H9 (cell line): ENCODE measurements at regions not wholly inside any gene's neighbourhood (a gene's known extent, or its start where the extent isn't known, plus 50 kb on each side); places are given as distances from the start of the nearest gene placed in this dataset.

ENCODE experiments used
- DNase-seq: peaks from one replicate; pipeline ENCODE4 v3.0.0-alpha.2; 2017
- H2AFZ ChIP-seq: one replicate; pipeline ENCODE4 v1.6.1; 2013; ENCODE audit warnings: mild to moderate bottlenecking, low read length, control low read depth, moderate library complexity
- H2AK5ac ChIP-seq: 2 replicates; pipeline ENCODE4 v1.6.1; 2013; ENCODE audit warnings: low read length, control low read depth, mixed read lengths; ENCODE audit not compliant: insufficient read length
- H2BK120ac ChIP-seq: one replicate; pipeline ENCODE4 v1.6.1; 2013; ENCODE audit warnings: low read depth, mild to moderate bottlenecking, low read length, control low read depth, inconsistent platforms; ENCODE audit not compliant: poor library complexity, severe bottlenecking
- H2BK12ac ChIP-seq: 2 replicates; pipeline ENCODE4 v1.6.1; 2013; ENCODE audit warnings: low read length, control low read depth, mixed read lengths, low read depth; ENCODE audit not compliant: insufficient read length
- H2BK15ac ChIP-seq: 2 replicates; pipeline ENCODE4 v1.6.1; 2013; ENCODE audit warnings: low read depth, low read length, control low read depth
- H2BK20ac ChIP-seq: one replicate; pipeline ENCODE4 v1.6.1; 2013; ENCODE audit warnings: low read depth, mild to moderate bottlenecking, low read length, control low read depth, inconsistent platforms; ENCODE audit not compliant: poor library complexity, severe bottlenecking
- H2BK5ac ChIP-seq: 2 replicates; pipeline ENCODE4 v1.6.1; 2013; ENCODE audit warnings: low read length, control low read depth, mixed read lengths; ENCODE audit not compliant: insufficient read length
- H3K14ac ChIP-seq: 2 replicates; pipeline ENCODE4 v1.6.1; 2013; ENCODE audit warnings: low read length, control low read depth; ENCODE audit not compliant: insufficient read depth
- H3K18ac ChIP-seq: 2 replicates; pipeline ENCODE4 v1.6.1; 2013; ENCODE audit warnings: low read depth, mild to moderate bottlenecking, mixed read lengths, low read length, control low read depth; ENCODE audit not compliant: insufficient read length
- H3K23ac ChIP-seq: 2 replicates; pipeline ENCODE4 v1.6.1; 2013; ENCODE audit warnings: low read length, control low read depth, mixed read lengths, low read depth; ENCODE audit not compliant: insufficient read length
- H3K23me2 ChIP-seq: 2 replicates; pipeline ENCODE4 v1.6.1; 2013; ENCODE audit warnings: low read depth, mild to moderate bottlenecking, mixed read lengths, low read length, control low read depth; ENCODE audit not compliant: insufficient read length, poor library complexity, severe bottlenecking
- H3K27ac ChIP-seq: 2 replicates; pipeline ENCODE4 v1.5.1; 2013; ENCODE audit warnings: low read length, control low read depth, mixed read lengths, low read depth; ENCODE audit not compliant: insufficient read length
- H3K27me3 ChIP-seq: 2 replicates; pipeline ENCODE4 v1.6.1; 2013; ENCODE audit warnings: low read length, control low read depth, inconsistent platforms; ENCODE audit not compliant: insufficient read depth
- H3K4ac ChIP-seq: 2 replicates; pipeline ENCODE4 v1.6.1; 2013; ENCODE audit warnings: low read depth, mild to moderate bottlenecking, control low read depth, inconsistent platforms, low read length, moderate library complexity
- H3K4me1 ChIP-seq: 2 replicates; pipeline ENCODE4 v1.6.1; 2013; ENCODE audit warnings: low read length, control low read depth, inconsistent platforms; ENCODE audit not compliant: insufficient read depth
- H3K4me2 ChIP-seq: 2 replicates; pipeline ENCODE4 v1.6.1; 2013; ENCODE audit warnings: low read length, control low read depth, mixed read lengths; ENCODE audit not compliant: insufficient read length, insufficient read depth
- H3K56ac ChIP-seq: 2 replicates; pipeline ENCODE4 v1.6.1; 2013; ENCODE audit warnings: low read depth, mild to moderate bottlenecking, mixed read lengths, low read length, control low read depth; ENCODE audit not compliant: insufficient read length
- H3K79me1 ChIP-seq: 2 replicates; pipeline ENCODE4 v1.6.1; 2013; ENCODE audit warnings: low read depth, mild to moderate bottlenecking, moderate library complexity, low read length, control low read depth, inconsistent platforms; ENCODE audit not compliant: insufficient read depth, poor library complexity, severe bottlenecking
- H3K79me2 ChIP-seq: 2 replicates; pipeline ENCODE4 v1.6.1; 2013; ENCODE audit warnings: low read length, control low read depth, inconsistent platforms; ENCODE audit not compliant: insufficient read depth
- H3K9ac ChIP-seq: 2 replicates; pipeline ENCODE4 v1.6.1; 2013; ENCODE audit warnings: low read length, control low read depth, mixed read lengths; ENCODE audit not compliant: insufficient read length; ENCODE audit errors: extremely low read depth
- H3K9me3 ChIP-seq: one replicate; pipeline ENCODE4 v1.6.1; 2013; ENCODE audit warnings: low read depth, low read length, inconsistent platforms; ENCODE audit not compliant: control insufficient read depth
- H3T11ph ChIP-seq: one replicate; pipeline ENCODE4 v1.6.1; 2013; ENCODE audit warnings: mild to moderate bottlenecking, low read length, control low read depth, inconsistent platforms
- H4K20me1 ChIP-seq: one replicate; pipeline ENCODE4 v1.6.1; 2013; ENCODE audit not compliant: control insufficient read depth, insufficient read length, insufficient read depth
- H4K5ac ChIP-seq: 2 replicates; pipeline ENCODE4 v1.6.1; 2013; ENCODE audit warnings: low read depth, mild to moderate bottlenecking, mixed read lengths, low read length, control low read depth; ENCODE audit not compliant: insufficient read length
- H4K8ac ChIP-seq: replicated peaks from 2 replicates; pipeline ENCODE4 v1.6.1; 2013; ENCODE audit warnings: low read length, control low read depth, mixed read lengths, low read depth; ENCODE audit not compliant: insufficient read length
- H4K91ac ChIP-seq: 2 replicates; pipeline ENCODE4 v1.6.1; 2013; ENCODE audit warnings: low read depth, mild to moderate bottlenecking, moderate library complexity, mixed read lengths, low read length, control low read depth; ENCODE audit not compliant: insufficient read length
- H3K27ac Mint-ChIP-seq, 3 experiments: 2 replicates in 2 of 3; 3 replicates in 1 of 3; pipeline ENCODE4 v1.8.0; 2020 to 2021; ENCODE audit warnings: mixed read lengths in 3 of 3, mild to moderate bottlenecking in 1 of 3, moderate library complexity in 1 of 3
- H3K27me3 Mint-ChIP-seq: 2 replicates; pipeline ENCODE4 v1.8.0; 2021; ENCODE audit warnings: low read depth, mild to moderate bottlenecking, moderate library complexity, mixed read lengths
- H3K36me3 Mint-ChIP-seq, 3 experiments: 2 replicates in 2 of 3; 3 replicates in 1 of 3; pipeline ENCODE4 v1.8.0; 2020 to 2021; ENCODE audit warnings: low read depth in 3 of 3, mixed read lengths in 3 of 3; ENCODE audit not compliant: insufficient read depth in 1 of 3
- H3K4me1 Mint-ChIP-seq, 2 experiments: 2 replicates each; pipeline ENCODE4 v1.8.0; 2020; ENCODE audit warnings: mixed read lengths in 2 of 2
- H3K4me3 Mint-ChIP-seq, 2 experiments: 2 replicates in 1 of 2; 3 replicates in 1 of 2; pipeline ENCODE4 v1.8.0; 2020 to 2021; ENCODE audit warnings: mild to moderate bottlenecking in 2 of 2, mixed read lengths in 2 of 2, moderate library complexity in 1 of 2
- H3K9me3 Mint-ChIP-seq, 2 experiments: 2 replicates in 1 of 2; 3 replicates in 1 of 2; pipeline ENCODE4 v1.8.0; 2020; ENCODE audit warnings: mild to moderate bottlenecking in 2 of 2, mixed read lengths in 2 of 2, moderate library complexity in 1 of 2
- WGBS: extraction: QIAGEN DNeasy Blood & Tissue Kit; methylation state at CpG from one replicate; pipeline ENCODE4 v1.1.7; 2013; ENCODE audit warnings: missing lambda C conversion rate, low lambda C conversion rate, mixed read lengths; ENCODE audit not compliant: insufficient read length; ENCODE audit errors: extremely low coverage; 5-methylcytosine and 5-hydroxymethylcytosine counted together
- TF ChIP-seq, protein P1 (sequence below): fragments of 200-600 bp; sonication (generic); conservative IDR thresholded peaks from 3 replicates; pipeline ENCODE4 v1.8.0; 2021; ENCODE audit warnings: antibody characterized with exemption, mild to moderate bottlenecking

- H2AFZ ChIP-seq: no peak overlapping the region
Observed at GRCh38 chr9:86458191-86458855, 104.1 kb upstream of the TUT7 start.

More at GRCh38 chr9:86458191-86458855, 104.1 kb upstream of the TUT7 start:
- Histone ChIP-seq H2BK20ac (no peak overlapping the region), H3K79me2 (no peaks in the 10 kb centered on the region), H3K27ac (no peak overlapping the region), H3K23me2 (no peaks in the 10 kb centered on the region), H3K9me3 (no peaks in the 10 kb centered on the region), H3K27me3 (no peaks in the 10 kb centered on the region), H2BK15ac (no peak overlapping the region), H3K4me1 (no peaks in the 10 kb centered on the region), H4K8ac (no peak overlapping the region), H3K56ac (no peak overlapping the region), H3T11ph (no peak overlapping the region), H3K4me2 (no peak overlapping the region), H3K23ac (no peak overlapping the region), H3K9ac (no peak overlapping the region), H3K14ac (no peak overlapping the region), H2BK12ac (no peak overlapping the region), H3K18ac (no peak overlapping the region), H4K20me1 (no peaks in the 10 kb centered on the region), H4K91ac (no peak overlapping the region), H3K4ac (no peak overlapping the region), H4K5ac (no peak overlapping the region), H2BK5ac (no peak overlapping the region), H2BK120ac (no peak overlapping the region), H2AK5ac (no peak overlapping the region), H3K79me1 (no peaks in the 10 kb centered on the region)
- peaks cover 1% of the 10 kb centered on the region; the same call in 1 of the 2 replicates for H3K27me3 Mint-ChIP-seq
- DNase-seq: no peak
- peaks cover 0 to 4% of the 10 kb centered on the region in 2 experiments; a peak in 1 of 4 replicates for H3K4me1 Mint-ChIP-seq
- no peak overlapping the region for H3K4me3 Mint-ChIP-seq
- no CpG with 5 or more reads among the region's 7 CpGs for WGBS
- TF ChIP-seq, protein P1, sequence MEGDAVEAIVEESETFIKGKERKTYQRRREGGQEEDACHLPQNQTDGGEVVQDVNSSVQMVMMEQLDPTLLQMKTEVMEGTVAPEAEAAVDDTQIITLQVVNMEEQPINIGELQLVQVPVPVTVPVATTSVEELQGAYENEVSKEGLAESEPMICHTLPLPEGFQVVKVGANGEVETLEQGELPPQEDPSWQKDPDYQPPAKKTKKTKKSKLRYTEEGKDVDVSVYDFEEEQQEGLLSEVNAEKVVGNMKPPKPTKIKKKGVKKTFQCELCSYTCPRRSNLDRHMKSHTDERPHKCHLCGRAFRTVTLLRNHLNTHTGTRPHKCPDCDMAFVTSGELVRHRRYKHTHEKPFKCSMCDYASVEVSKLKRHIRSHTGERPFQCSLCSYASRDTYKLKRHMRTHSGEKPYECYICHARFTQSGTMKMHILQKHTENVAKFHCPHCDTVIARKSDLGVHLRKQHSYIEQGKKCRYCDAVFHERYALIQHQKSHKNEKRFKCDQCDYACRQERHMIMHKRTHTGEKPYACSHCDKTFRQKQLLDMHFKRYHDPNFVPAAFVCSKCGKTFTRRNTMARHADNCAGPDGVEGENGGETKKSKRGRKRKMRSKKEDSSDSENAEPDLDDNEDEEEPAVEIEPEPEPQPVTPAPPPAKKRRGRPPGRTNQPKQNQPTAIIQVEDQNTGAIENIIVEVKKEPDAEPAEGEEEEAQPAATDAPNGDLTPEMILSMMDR: no peak
- H3K9me3 Mint-ChIP-seq: no peaks in the 10 kb centered on the region; a peak in 1 of 5 replicates
- H3K36me3 Mint-ChIP-seq: no peaks in the 10 kb centered on the region
- H3K27ac Mint-ChIP-seq: no peak overlapping the region; a peak in 1 of 7 replicates
